Body of pancreas (tissue), 4 donors: ENCODE measurements at regions not wholly inside any gene's neighbourhood (a gene's known extent, or its start where the extent isn't known, plus 50 kb on each side); places are given as distances from the start of the nearest gene placed in this dataset.

Experiments
- ATAC-seq: fragments of 150-250 bp; one replicate; pipeline ENCODE4 v1.9.1; 2016
- DNase-seq, 4 donors: peaks; one replicate each; pipeline ENCODE4 v3.0.0-alpha.2; 2019
- H3K27ac ChIP-seq, 4 donors: fragments of 200-600 bp; sonication (generic); 1 replicate in 3 of 4; 2 replicates in 1 of 4; pipeline versions ENCODE4 v1.5.1 to v1.6.1; 2016 to 2019; ENCODE audit warnings: mild to moderate bottlenecking in 1 of 4, mixed read lengths in 1 of 4, moderate library complexity in 1 of 4
- H3K27me3 ChIP-seq, 2 donors: fragments of 200-600 bp; sonication (generic); one replicate each; pipeline ENCODE4 v1.6.0; 2016; ENCODE audit warnings: mild to moderate bottlenecking in 1 of 2
- H3K36me3 ChIP-seq, 2 donors: fragments of 200-600 bp; sonication (generic); replicated peaks in 1 of 2; 2 replicates each; pipeline ENCODE4 v1.5.1; 2016; ENCODE audit warnings: low read depth in 2 of 2; ENCODE audit not compliant: insufficient read depth in 1 of 2
- H3K4me1 ChIP-seq: fragments of 200-600 bp; sonication (generic); one replicate; pipeline ENCODE4 v1.6.0; 2016
- H3K4me3 ChIP-seq, 2 donors: fragments of 200-600 bp; sonication (generic); 1 replicate in 1 of 2; 2 replicates in 1 of 2; pipeline ENCODE4 v1.5.1; 2016 to 2019
- H3K9me3 ChIP-seq, 3 donors: fragments of 200-600 bp; sonication (generic); 1 replicate in 2 of 3; 2 replicates in 1 of 3; pipeline ENCODE4 v1.5.1; 2016
- POLR2A ChIP-seq, 3 donors: fragments of 450-650 bp; IDR thresholded peaks; one replicate each; pipeline ENCODE4 v1.6.1; 2016; ENCODE audit warnings: antibody characterized with exemption in 3 of 3, mild to moderate bottlenecking in 2 of 3
- WGBS, 2 donors: methylation state at CpG; one replicate each; pipeline ENCODE4 v1.1.5; 2017; 5-methylcytosine and 5-hydroxymethylcytosine counted together
- intact Hi-C: fragments of 100-400 bp; cut with DNase I; formaldehyde crosslinking; loops from one replicate; pipeline ENCODE4 v1.15.1; 2023
- TF ChIP-seq, protein P1 (sequence below), 7 experiments: fragments of 450-650 bp in 4 of 7; fragments of 200-600 bp in 3 of 7; sonication (generic) in 3 of 7; IDR thresholded peaks; one replicate each; pipeline ENCODE4 v1.5.1; 2016 to 2019; ENCODE audit warnings: antibody characterized with exemption in 7 of 7

GRCh38 chr18:69282371-69282770, 118.3 kb upstream of the DOK6 start:
- 60 to 87% methylated on average over 3 of the region's 3 CpGs for WGBS, 2 donors
- peaks cover 13% of the 10 kb centered on the region for H3K4me1 ChIP-seq
- H3K27ac ChIP-seq = no peak overlapping the region
- no peaks in the 10 kb centered on the region for H3K9me3 ChIP-seq
- no peaks in the 10 kb centered on the region for H3K27me3 ChIP-seq
- DNase-seq (no peak), ATAC-seq (no peak)
- no peaks in the 10 kb centered on the region for H3K36me3 ChIP-seq
- TF ChIP-seq POLR2A (IDR thresholded peaks at IDR 0.05) = no peak
- H3K4me3 ChIP-seq = no peak overlapping the region
- intact Hi-C loops = no loop called here

DNA sequence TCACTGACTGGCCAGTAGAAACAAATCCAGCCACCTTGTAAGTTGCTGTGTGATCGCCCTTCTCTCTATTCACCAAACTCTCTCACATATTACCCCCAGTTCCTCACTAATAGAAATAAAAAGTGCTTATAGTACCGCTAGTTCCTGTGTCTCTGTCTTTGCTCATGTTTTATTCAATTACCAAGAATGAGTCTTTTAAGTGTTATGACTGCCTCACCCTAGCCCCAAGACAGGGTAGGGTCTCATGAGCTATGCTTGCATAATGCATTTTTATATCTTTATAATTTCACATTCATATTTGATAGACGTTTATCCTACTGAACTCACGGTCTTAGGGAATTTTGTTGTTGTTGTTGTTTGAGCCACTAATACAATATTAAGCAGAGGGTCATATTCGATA, 109.6 kb upstream of the DOK6 start:
- DNase-seq (no peak), ATAC-seq (no peak)
- TF ChIP-seq, protein P1, sequence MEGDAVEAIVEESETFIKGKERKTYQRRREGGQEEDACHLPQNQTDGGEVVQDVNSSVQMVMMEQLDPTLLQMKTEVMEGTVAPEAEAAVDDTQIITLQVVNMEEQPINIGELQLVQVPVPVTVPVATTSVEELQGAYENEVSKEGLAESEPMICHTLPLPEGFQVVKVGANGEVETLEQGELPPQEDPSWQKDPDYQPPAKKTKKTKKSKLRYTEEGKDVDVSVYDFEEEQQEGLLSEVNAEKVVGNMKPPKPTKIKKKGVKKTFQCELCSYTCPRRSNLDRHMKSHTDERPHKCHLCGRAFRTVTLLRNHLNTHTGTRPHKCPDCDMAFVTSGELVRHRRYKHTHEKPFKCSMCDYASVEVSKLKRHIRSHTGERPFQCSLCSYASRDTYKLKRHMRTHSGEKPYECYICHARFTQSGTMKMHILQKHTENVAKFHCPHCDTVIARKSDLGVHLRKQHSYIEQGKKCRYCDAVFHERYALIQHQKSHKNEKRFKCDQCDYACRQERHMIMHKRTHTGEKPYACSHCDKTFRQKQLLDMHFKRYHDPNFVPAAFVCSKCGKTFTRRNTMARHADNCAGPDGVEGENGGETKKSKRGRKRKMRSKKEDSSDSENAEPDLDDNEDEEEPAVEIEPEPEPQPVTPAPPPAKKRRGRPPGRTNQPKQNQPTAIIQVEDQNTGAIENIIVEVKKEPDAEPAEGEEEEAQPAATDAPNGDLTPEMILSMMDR (IDR thresholded peaks at IDR 0.05) = no peak
- TF ChIP-seq POLR2A (IDR thresholded peaks at IDR 0.05) = no peak
- intact Hi-C loops = no loop called here
- Histone ChIP-seq H3K27me3 (no peaks in the 10 kb centered on the region), H3K9me3 (no peaks in the 10 kb centered on the region), H3K4me3 (no peak overlapping the region), H3K36me3 (no peaks in the 10 kb centered on the region), H3K4me1 (no peaks in the 10 kb centered on the region), H3K27ac (no peak overlapping the region)
- 76 to 79% methylated on average over 5 of the region's 5 CpGs for WGBS, 2 donors

DNA sequence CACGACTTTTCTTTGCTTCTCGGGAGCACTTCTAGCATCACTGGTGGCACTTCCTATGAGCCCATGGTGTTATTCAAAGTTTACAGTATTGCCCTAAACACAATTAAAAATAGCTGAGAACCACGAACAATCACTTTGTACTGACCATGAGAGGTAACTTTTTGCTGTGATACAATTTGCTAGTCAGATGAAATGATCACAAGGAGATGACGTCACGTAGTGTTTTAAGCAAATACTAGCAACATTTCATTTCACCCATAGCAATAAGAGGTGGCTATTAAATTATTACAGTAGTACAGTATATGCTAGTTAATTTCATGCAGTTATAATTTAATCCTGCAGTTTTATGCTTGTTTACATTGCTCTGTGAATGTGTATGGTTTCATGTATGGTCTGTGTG, 108.9 kb upstream of the DOK6 start:
- no peak overlapping the region for H3K27ac ChIP-seq
- no peak for TF ChIP-seq POLR2A (IDR thresholded peaks at IDR 0.05)
- TF ChIP-seq, protein P1 (IDR thresholded peaks at IDR 0.05) = no peak
- ATAC-seq = no peak
- intact Hi-C loops = no loop called here
- no peak overlapping the region for H3K4me3 ChIP-seq
- H3K4me1 ChIP-seq = no peaks in the 10 kb centered on the region
- no peaks in the 10 kb centered on the region for H3K9me3 ChIP-seq
- no peak for DNase-seq
- H3K27me3 ChIP-seq = no peaks in the 10 kb centered on the region
- H3K36me3 ChIP-seq = no peaks in the 10 kb centered on the region
- WGBS, 2 donors = 69 to 71% methylated on average over 5 of the region's 5 CpGs

DNA sequence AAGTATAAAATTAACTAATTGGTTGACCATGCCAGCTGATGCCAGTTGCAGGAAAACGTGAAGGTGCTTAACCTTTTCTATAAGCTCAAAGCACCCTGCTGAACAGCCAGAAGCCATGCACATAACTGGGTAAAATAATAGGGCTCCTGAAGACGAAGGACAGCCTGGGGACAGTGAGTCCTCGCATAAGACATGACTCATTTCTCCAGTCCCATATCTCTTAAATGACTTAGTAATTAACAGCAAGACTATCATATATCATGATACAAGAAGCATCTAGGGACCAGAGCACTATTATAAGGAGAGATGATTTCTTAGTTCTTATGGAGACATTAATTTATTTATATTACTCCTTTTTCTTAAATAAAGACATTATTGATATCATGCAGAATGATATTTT, 100.5 kb upstream of the DOK6 start:
- no peak for DNase-seq
- H3K4me3 ChIP-seq = no peak overlapping the region
- no peak overlapping the region for H3K27ac ChIP-seq
- H3K27me3 ChIP-seq = no peaks in the 10 kb centered on the region
- WGBS, 2 donors = 49 to 67% methylated on average over 3 of the region's 3 CpGs
- no peaks in the 10 kb centered on the region for H3K9me3 ChIP-seq
- no peak for ATAC-seq
- no peak for TF ChIP-seq POLR2A (IDR thresholded peaks at IDR 0.05)
- TF ChIP-seq, protein P1 (IDR thresholded peaks at IDR 0.05) = no peak
- no peaks in the 10 kb centered on the region for H3K4me1 ChIP-seq
- H3K36me3 ChIP-seq = no peaks in the 10 kb centered on the region
- intact Hi-C loops = no loop called here

GRCh38 chr18:69308619-69309018, 92.1 kb upstream of the DOK6 start:
- no peaks in the 10 kb centered on the region for H3K4me1 ChIP-seq
- 59 to 63% methylated on average over 2 of the region's 2 CpGs for WGBS, 2 donors
- no peak overlapping the region for H3K27ac ChIP-seq
- no peak for DNase-seq
- TF ChIP-seq, protein P1 (IDR thresholded peaks at IDR 0.05) = no peak
- TF ChIP-seq POLR2A (IDR thresholded peaks at IDR 0.05) = no peak
- H3K9me3 ChIP-seq = no peaks in the 10 kb centered on the region
- H3K27me3 ChIP-seq = no peaks in the 10 kb centered on the region
- intact Hi-C loops = no loop called here
- ATAC-seq = no peak
- H3K36me3 ChIP-seq = no peaks in the 10 kb centered on the region
- H3K4me3 ChIP-seq = no peak overlapping the region
